Uterus (tissue), 2 donors: ENCODE measurements at regions not wholly inside any gene's neighbourhood (a gene's known extent, or its start where the extent isn't known, plus 50 kb on each side); places are given as distances from the start of the nearest gene placed in this dataset.

Experiments used
- CTCF ChIP-seq, 4 experiments: fragments of 200-600 bp in 2 of 4; fragments of 450-650 bp in 2 of 4; sonication (generic) in 2 of 4; IDR thresholded peaks; one replicate each; pipeline ENCODE4 v1.5.1; 2016 to 2019; ENCODE audit warnings: antibody characterized with exemption in 4 of 4, mild to moderate bottlenecking in 2 of 4, moderate library complexity in 1 of 4
- POLR2A ChIP-seq, 2 donors: fragments of 450-650 bp; IDR thresholded peaks; one replicate each; pipeline ENCODE4 v1.6.1; 2016; ENCODE audit warnings: antibody characterized with exemption in 2 of 2, mild to moderate bottlenecking in 1 of 2, moderate library complexity in 1 of 2

- TF ChIP-seq CTCF (IDR thresholded peaks at IDR 0.05) = no peak
- no peak for TF ChIP-seq POLR2A (IDR thresholded peaks at IDR 0.05)
These were observed 168.7 kb downstream of the SCG2 start for GRCh38 chr2:223433461-223433860.
